ENCODE measurements at regions not wholly inside any gene's neighbourhood (a gene's known extent, or its start where the extent isn't known, plus 50 kb on each side); places are given as distances from the start of the nearest gene placed in this dataset.

- no peak for TF ChIP-seq ZNF274 (IDR thresholded peaks at IDR 0.05; ENCODE audit: low read depth, low read length)
- no peak for TF ChIP-seq YY1 (IDR thresholded peaks at IDR 0.05; ENCODE audit: insufficient read depth, insufficient read length)
Observed at GRCh38 chr1:80251591-80251990, 1245.1 kb upstream of the ADGRL4 start.
